Gastrocnemius medialis (tissue), 4 donors: ENCODE measurements at regions not wholly inside any gene's neighbourhood (a gene's known extent, or its start where the extent isn't known, plus 50 kb on each side); places are given as distances from the start of the nearest gene placed in this dataset.

Experiments
- CTCF ChIP-seq, 5 experiments: fragments of 450-650 bp in 3 of 5; fragments of 200-600 bp in 2 of 5; sonication (generic) in 2 of 5; IDR thresholded peaks in 4 of 5; conservative IDR thresholded peaks in 1 of 5; 1 replicate in 4 of 5; 2 replicates in 1 of 5; pipeline ENCODE4 v1.5.1; 2016 to 2019; ENCODE audit warnings: antibody characterized with exemption in 5 of 5, mild to moderate bottlenecking in 3 of 5, moderate library complexity in 3 of 5
- POLR2A ChIP-seq, 2 donors: fragments of 450-650 bp; IDR thresholded peaks; one replicate each; pipeline ENCODE4 v1.6.1; 2017; ENCODE audit warnings: antibody characterized with exemption in 2 of 2, mild to moderate bottlenecking in 2 of 2, moderate library complexity in 2 of 2

DNA sequence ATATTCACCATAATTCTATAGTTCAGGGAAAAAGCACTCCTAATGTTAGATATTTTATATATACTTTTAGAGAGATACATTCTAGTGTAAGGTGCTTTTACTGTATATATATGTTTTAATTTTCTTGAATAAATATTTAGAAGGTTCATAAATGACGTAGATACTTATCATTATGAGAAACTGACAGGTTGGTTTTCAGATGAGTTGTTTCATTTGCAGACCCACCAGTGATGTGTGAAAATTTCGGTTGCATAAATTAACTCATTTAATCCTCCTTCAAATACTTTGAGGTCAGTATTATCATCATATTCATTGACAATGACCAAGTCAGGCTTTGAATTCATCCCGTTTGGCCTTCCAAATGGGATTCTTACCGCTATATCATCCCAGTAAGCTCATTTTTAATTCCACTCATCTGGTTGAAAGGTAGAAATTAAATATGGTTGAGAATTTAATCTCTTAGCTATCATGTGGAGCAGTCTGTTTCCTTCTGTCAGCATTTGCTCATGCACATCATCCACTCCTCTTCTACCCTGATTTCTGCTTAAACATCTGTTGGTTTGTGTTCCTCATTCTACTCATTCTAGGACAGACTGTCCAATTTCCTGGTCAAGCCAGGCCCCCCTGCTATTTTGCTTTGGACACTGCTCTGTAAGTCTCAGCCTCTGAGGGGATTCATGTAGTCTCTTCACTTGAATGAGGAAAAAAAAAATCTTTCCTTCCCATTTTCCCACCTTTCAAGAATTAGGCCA lies 1156.6 kb downstream of the PLA2G4A start:
- no peak for TF ChIP-seq CTCF (IDR thresholded peaks at IDR 0.05 in 4 of 5, conservative IDR thresholded peaks at IDR 0.05 in 1 of 5)
- no peak for TF ChIP-seq POLR2A (IDR thresholded peaks at IDR 0.05)
